A549 (cell line): ENCODE measurements at regions not wholly inside any gene's neighbourhood (a gene's known extent, or its start where the extent isn't known, plus 50 kb on each side); places are given as distances from the start of the nearest gene placed in this dataset.

Source experiments
- CEBPB ChIP-seq, 2 experiments: fragments of >200 bp in 1 of 2; sonication (Bioruptor Twin) in 1 of 2; formaldehyde crosslinking in 1 of 2; IDR thresholded peaks; 2 replicates each; pipeline ENCODE4 v1.6.1; 2012 to 2016
- EP300 ChIP-seq, 2 experiments: fragments of >200 bp; sonication (Bioruptor Twin); formaldehyde crosslinking; IDR thresholded peaks; 2 replicates in 1 of 2; 3 replicates in 1 of 2; pipeline ENCODE4 v1.6.1; 2016 to 2017
- NFE2L2 ChIP-seq: fragments of 150-350 bp; conservative IDR thresholded peaks from 2 replicates; pipeline ENCODE4 v1.6.1; 2014; ENCODE audit warnings: low read length
- NR3C1 ChIP-seq: fragments of >200 bp; sonication (Bioruptor Twin); formaldehyde crosslinking; IDR thresholded peaks from 3 replicates; pipeline ENCODE4 v1.6.1; 2017
- SREBF2 ChIP-seq: fragments of 450-650 bp; IDR thresholded peaks from 2 replicates; pipeline ENCODE4 v1.6.1; 2014; ENCODE audit warnings: mild to moderate bottlenecking, moderate library complexity
- TF ChIP-seq, protein P1 (sequence below): fragments of >200 bp; sonication (Bioruptor Twin); formaldehyde crosslinking; IDR thresholded peaks from 3 replicates; pipeline ENCODE4 v1.5.1; 2016
- TF ChIP-seq, protein P2 (sequence below): fragments of 200-600 bp; sonication (generic); IDR thresholded peaks from 2 replicates; pipeline ENCODE4 v1.6.1; 2016; ENCODE audit warnings: antibody characterized with exemption, mild to moderate bottlenecking, moderate library complexity

DNA sequence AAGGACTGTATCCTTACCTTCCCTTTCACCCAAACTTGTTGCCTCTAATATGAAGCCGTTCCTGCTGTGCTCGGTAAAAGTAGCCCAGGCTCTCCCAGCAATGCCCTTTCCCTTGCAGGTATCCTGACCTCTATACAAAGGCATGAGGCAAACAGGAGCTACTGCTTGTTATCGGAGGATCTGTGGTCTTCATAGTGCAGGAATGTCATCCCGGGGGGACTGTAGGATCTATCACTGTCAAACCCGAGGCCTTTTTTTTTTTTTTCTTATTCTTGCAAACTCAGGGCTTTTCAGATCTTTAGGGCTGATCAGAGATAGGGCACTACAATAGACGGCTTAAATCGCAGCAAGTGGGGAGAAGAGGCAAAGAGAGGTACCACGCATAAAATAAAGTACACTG is 1206.6 kb downstream of the TYW1 start:
- TF ChIP-seq EP300 (IDR thresholded peaks at IDR 0.05) (no peak), CEBPB (IDR thresholded peaks at IDR 0.05) (no peak), NR3C1 (no peak), NFE2L2 (no peak), SREBF2 (no peak)
- TF ChIP-seq, protein P1, sequence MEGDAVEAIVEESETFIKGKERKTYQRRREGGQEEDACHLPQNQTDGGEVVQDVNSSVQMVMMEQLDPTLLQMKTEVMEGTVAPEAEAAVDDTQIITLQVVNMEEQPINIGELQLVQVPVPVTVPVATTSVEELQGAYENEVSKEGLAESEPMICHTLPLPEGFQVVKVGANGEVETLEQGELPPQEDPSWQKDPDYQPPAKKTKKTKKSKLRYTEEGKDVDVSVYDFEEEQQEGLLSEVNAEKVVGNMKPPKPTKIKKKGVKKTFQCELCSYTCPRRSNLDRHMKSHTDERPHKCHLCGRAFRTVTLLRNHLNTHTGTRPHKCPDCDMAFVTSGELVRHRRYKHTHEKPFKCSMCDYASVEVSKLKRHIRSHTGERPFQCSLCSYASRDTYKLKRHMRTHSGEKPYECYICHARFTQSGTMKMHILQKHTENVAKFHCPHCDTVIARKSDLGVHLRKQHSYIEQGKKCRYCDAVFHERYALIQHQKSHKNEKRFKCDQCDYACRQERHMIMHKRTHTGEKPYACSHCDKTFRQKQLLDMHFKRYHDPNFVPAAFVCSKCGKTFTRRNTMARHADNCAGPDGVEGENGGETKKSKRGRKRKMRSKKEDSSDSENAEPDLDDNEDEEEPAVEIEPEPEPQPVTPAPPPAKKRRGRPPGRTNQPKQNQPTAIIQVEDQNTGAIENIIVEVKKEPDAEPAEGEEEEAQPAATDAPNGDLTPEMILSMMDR = no peak
- TF ChIP-seq, protein P2, sequence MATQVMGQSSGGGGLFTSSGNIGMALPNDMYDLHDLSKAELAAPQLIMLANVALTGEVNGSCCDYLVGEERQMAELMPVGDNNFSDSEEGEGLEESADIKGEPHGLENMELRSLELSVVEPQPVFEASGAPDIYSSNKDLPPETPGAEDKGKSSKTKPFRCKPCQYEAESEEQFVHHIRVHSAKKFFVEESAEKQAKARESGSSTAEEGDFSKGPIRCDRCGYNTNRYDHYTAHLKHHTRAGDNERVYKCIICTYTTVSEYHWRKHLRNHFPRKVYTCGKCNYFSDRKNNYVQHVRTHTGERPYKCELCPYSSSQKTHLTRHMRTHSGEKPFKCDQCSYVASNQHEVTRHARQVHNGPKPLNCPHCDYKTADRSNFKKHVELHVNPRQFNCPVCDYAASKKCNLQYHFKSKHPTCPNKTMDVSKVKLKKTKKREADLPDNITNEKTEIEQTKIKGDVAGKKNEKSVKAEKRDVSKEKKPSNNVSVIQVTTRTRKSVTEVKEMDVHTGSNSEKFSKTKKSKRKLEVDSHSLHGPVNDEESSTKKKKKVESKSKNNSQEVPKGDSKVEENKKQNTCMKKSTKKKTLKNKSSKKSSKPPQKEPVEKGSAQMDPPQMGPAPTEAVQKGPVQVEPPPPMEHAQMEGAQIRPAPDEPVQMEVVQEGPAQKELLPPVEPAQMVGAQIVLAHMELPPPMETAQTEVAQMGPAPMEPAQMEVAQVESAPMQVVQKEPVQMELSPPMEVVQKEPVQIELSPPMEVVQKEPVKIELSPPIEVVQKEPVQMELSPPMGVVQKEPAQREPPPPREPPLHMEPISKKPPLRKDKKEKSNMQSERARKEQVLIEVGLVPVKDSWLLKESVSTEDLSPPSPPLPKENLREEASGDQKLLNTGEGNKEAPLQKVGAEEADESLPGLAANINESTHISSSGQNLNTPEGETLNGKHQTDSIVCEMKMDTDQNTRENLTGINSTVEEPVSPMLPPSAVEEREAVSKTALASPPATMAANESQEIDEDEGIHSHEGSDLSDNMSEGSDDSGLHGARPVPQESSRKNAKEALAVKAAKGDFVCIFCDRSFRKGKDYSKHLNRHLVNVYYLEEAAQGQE = no peak
